ENCODE measurements at regions not wholly inside any gene's neighbourhood (a gene's known extent, or its start where the extent isn't known, plus 50 kb on each side); places are given as distances from the start of the nearest gene placed in this dataset.

GRCh38 chr5:3321119-3321760, 274.4 kb upstream of the IRX1 start:
- ChIA-PET CTCF (no interaction called here), SMC1A (ENCODE audit: uncharacterized antibody, unreplicated experiment) (no interaction called here), RAD21 (ENCODE audit: unreplicated experiment) (no interaction called here), POLR2A (no interaction called here)
- FAIRE-seq (no peak), ATAC-seq (no peak), DNase-seq (ENCODE audit: low read depth, low spot score) (no peak)
- 52% methylated on average over 11 of the region's 11 CpGs for WGBS (ENCODE audit: insufficient coverage, insufficient replicate concordance, low lambda C conversion rate, missing lambda C conversion rate)
- H3K4me2 ChIP-seq (ENCODE audit: control insufficient read depth, insufficient read depth) = no peak overlapping the region
- H3K9me3 ChIP-seq (replicated peaks; ENCODE audit: control insufficient read depth, insufficient read depth, low read length) = no peaks in the 10 kb centered on the region; the same call in 2 of the 3 replicates
- H3K4me1 ChIP-seq (ENCODE audit: control insufficient read depth, insufficient read depth, low read length) = no peaks in the 10 kb centered on the region
- no peak overlapping the region for H2AFZ ChIP-seq (ENCODE audit: control insufficient read depth, low read depth, low read length)
- no peaks in the 10 kb centered on the region for H3K79me2 ChIP-seq (ENCODE audit: control insufficient read depth, insufficient read depth, low read length)
- BruUV-seq (replicated peaks) = no TSS peak
- no peak overlapping the region for H3K27ac ChIP-seq (ENCODE audit: control insufficient read depth, insufficient read depth)
- no peaks in the 10 kb centered on the region for H3K27me3 ChIP-seq (replicated peaks in 1 of 2; ENCODE audit: control insufficient read depth in 2 of 2, insufficient read depth in 2 of 2, low read length in 1 of 2)
- intact Hi-C loops (cut with micrococcal nuclease; ENCODE audit: unreplicated experiment) = no loop called here
- H4K20me1 ChIP-seq (ENCODE audit: control insufficient read depth, insufficient read depth) = no peaks in the 10 kb centered on the region
- H3K9ac ChIP-seq (ENCODE audit: control insufficient read depth, insufficient read depth, low read length) = no peak overlapping the region
- no peak overlapping the region for H3K4me3 ChIP-seq
- no peaks in the 10 kb centered on the region for H3K36me3 ChIP-seq (ENCODE audit: control insufficient read depth in 2 of 2, insufficient read depth in 2 of 2, low read length in 1 of 2)
- in situ Hi-C loops (cut with MboI) = no loop called here
- TF ChIP-seq USF1 (IDR thresholded peaks at IDR 0.05; ENCODE audit: borderline replicate concordance, extremely low read length, insufficient read depth, low read depth, low read length) = no peak
- TF ChIP-seq RELA (IDR thresholded peaks at IDR 0.05; ENCODE audit: borderline replicate concordance, partially characterized antibody) = no peak
- no peak for TF ChIP-seq TCF7 (IDR thresholded peaks at IDR 0.05; ENCODE audit: borderline replicate concordance)
- TF ChIP-seq NFIC (IDR thresholded peaks at IDR 0.05; ENCODE audit: low read depth, low read length) = no peak
- no peak for TF ChIP-seq KAT2A (conservative IDR thresholded peaks at IDR 0.05; ENCODE audit: control insufficient read depth, low read depth, low read length)
- no peak for TF ChIP-seq ZNF687 (IDR thresholded peaks at IDR 0.05)
- TF ChIP-seq NFYB (IDR thresholded peaks at IDR 0.05; ENCODE audit: insufficient read depth, low read depth, low read length) = no peak
- TF ChIP-seq ELK1 (IDR thresholded peaks at IDR 0.05; ENCODE audit: low read depth, low read length) = no peak
- TF ChIP-seq ZBTB40 (IDR thresholded peaks at IDR 0.05; ENCODE audit: borderline replicate concordance) = no peak
- no peak for TF ChIP-seq E4F1 (IDR thresholded peaks at IDR 0.05; ENCODE audit: borderline replicate concordance, partially characterized antibody)
